BLaER1 treated with 17β-estradiol and CSF1 and Interleukin-3, amounts not matched to agents 10 nM and 100 nM (cell line): ENCODE measurements at regions not wholly inside any gene's neighbourhood (a gene's known extent, or its start where the extent isn't known, plus 50 kb on each side); places are given as distances from the start of the nearest gene placed in this dataset.

Source experiments
- H3K27ac ChIP-seq, 11 experiments: shearing (Covaris generic); formaldehyde crosslinking; 2 replicates each; pipeline ENCODE4 v1.8.1; 2022
- H3K27me3 ChIP-seq, 11 experiments: shearing (Covaris generic); formaldehyde crosslinking; 2 replicates each; pipeline ENCODE4 v1.8.1; 2022
- H3K36me3 ChIP-seq, 11 experiments: shearing (Covaris generic); formaldehyde crosslinking; 2 replicates each; pipeline ENCODE4 v1.8.1; 2022
- H3K4me1 ChIP-seq, 10 experiments: shearing (Covaris generic); formaldehyde crosslinking; 2 replicates each; pipeline ENCODE4 v1.8.1; 2022
- H3K4me2 ChIP-seq, 11 experiments: shearing (Covaris generic); formaldehyde crosslinking; 2 replicates each; pipeline ENCODE4 v1.8.1; 2022
- H3K4me3 ChIP-seq, 10 experiments: shearing (Covaris generic); formaldehyde crosslinking; 2 replicates each; pipeline ENCODE4 v1.8.1; 2022
- H3K9ac ChIP-seq, 11 experiments: shearing (Covaris generic); formaldehyde crosslinking; 2 replicates each; pipeline ENCODE4 v1.8.1; 2022
- H3K9me3 ChIP-seq, 11 experiments: shearing (Covaris generic); formaldehyde crosslinking; replicated peaks in 1 of 11; 2 replicates each; pipeline ENCODE4 v1.8.1; 2022
- H4K20me1 ChIP-seq, 11 experiments: shearing (Covaris generic); formaldehyde crosslinking; 2 replicates each; pipeline ENCODE4 v1.8.1; 2022
- Cebpa-rat ChIP-seq, 11 experiments: shearing (Covaris generic); IDR thresholded peaks; 2 replicates each; pipeline ENCODE4 v1.8.1; 2022

DNA sequence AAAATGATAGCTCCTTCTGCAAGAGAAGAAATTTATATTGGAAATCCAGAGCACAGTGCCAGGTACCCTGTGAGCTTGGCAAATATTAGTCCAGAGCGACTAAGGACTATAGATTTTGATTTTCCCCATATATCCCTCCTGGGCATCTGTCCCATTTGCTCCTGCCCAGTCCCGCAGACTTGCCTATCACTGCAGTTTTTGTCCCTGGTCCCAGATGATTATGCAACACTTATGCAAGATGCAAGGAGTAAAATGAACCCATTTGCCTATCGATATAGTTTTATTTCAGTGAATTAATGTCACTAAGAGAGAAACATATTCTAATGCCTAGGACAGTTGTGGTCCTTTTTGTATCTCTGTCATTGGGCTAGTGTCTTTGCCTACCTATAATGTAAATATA lies 215.9 kb upstream of the BMP4 start:
- H3K4me2 ChIP-seq = peak overlapping the region in 8 of 11 experiments; percentile 26 to 75 (median 42); a peak in 11 of 22 replicates

DNA sequence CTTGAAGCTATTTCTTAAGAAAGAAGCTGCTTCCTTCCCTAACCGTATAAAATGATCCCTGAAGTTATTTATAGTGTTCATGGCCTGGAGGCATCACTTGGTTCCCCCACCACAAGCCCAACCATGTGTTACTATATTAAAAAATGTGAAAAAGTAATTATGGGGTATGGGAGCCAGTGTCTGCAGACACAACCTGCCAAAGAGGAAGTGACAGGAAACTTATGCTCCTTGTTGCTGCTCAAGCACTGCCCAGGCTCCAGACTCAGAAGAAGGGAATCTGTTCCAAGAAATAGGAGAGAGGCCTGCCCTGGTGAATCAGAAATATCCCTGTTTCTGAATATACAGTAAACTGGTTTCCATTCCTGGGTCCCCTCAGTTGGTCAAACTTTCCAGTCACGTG lies 217.2 kb upstream of the BMP4 start:
- H3K9me3 ChIP-seq = no peaks in the 10 kb centered on the region
- H4K20me1 ChIP-seq = no peaks in the 10 kb centered on the region
- no peak overlapping the region for H3K27ac ChIP-seq
- no peaks in the 10 kb centered on the region for H3K36me3 ChIP-seq
- H3K27me3 ChIP-seq = no peaks in the 10 kb centered on the region
- peak overlapping the region in 10 of 11 experiments; percentile 20 to 76 (median 65); a peak in 19 of 22 replicates for H3K4me2 ChIP-seq
- TF ChIP-seq Cebpa-rat (IDR thresholded peaks at IDR 0.05) = no peak
- H3K4me1 ChIP-seq = peaks cover 23 to 61% (median 53%) of the 10 kb centered on the region in 10 experiments
- H3K4me3 ChIP-seq = no peak overlapping the region
- H3K9ac ChIP-seq = no peak overlapping the region

More for the DNA sequence above, 215.9 kb upstream of the BMP4 start:
- H4K20me1 ChIP-seq = no peaks in the 10 kb centered on the region
- H3K4me3 ChIP-seq = no peak overlapping the region
- H3K27me3 ChIP-seq = no peaks in the 10 kb centered on the region
- H3K27ac ChIP-seq = no peak overlapping the region
- no peaks in the 10 kb centered on the region for H3K36me3 ChIP-seq
- H3K9me3 ChIP-seq = no peaks in the 10 kb centered on the region
- no peak overlapping the region for H3K9ac ChIP-seq
- peaks cover 24 to 64% (median 55%) of the 10 kb centered on the region in 10 experiments for H3K4me1 ChIP-seq
- TF ChIP-seq Cebpa-rat (IDR thresholded peaks at IDR 0.05) = peak in 1 of 11 experiments; percentile 56; a peak in 2 of 22 replicates

DNA sequence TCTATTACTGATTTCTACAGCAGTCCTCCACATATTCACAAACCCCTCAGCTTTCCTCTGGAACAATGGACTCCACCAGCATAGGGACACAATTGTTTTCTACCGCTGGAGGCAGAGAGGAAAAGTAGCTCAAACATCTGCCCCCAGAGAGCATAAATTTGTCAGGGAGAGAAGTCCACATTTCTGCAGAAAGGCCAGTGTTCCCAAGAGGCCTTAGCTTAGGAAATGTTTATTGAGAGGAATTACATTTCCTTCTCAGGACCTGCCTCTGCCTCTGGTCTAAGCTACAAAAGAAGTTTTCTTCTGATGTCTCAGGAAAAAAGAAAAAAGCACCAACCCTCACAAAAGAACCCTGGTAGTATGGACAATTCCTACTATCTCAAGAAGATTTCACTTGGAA lies 217.8 kb upstream of the BMP4 start:
- Histone ChIP-seq H3K36me3 (no peaks in the 10 kb centered on the region), H3K4me3 (no peak overlapping the region), H3K4me2 (peak overlapping the region in 8 of 11 experiments; percentile 51 to 76 (median 69); a peak in 17 of 22 replicates), H3K9me3 (no peaks in the 10 kb centered on the region), H3K27me3 (no peaks in the 10 kb centered on the region), H3K27ac (no peak overlapping the region), H3K9ac (no peak overlapping the region), H3K4me1 (peaks cover 18 to 58% (median 48%) of the 10 kb centered on the region in 10 experiments), H4K20me1 (no peaks in the 10 kb centered on the region)
- no peak for TF ChIP-seq Cebpa-rat (IDR thresholded peaks at IDR 0.05)

DNA sequence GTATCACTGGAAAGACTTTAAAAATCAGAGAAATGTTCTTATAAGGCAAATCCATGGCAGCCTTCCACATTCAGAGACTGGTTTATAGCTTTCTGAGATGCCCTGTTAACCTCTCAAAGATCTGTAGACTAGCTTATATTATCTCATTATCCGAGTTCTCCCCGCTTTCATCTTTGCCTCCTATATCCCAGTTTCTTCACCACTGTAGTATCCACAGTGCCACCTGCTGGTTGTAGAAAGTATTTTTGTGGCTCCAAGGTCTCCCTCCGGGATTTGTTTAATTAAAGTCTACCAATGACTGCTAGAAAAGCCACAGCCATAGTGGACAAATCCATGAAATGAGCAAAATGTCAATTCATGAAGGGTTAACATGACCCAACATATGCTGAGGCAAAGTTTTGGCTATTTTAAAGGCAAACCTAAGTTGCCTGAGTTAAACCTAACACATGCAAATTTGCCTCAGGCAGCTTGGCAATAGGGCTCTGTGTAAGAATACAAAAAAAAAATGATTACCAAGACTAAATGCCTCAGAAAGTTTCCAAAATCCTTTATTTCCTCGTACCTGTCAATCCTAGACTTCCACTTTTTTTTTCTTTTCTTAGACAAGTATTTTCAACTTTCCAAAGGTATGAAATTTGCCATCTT lies 218.8 kb upstream of the BMP4 start:
- no peak for TF ChIP-seq Cebpa-rat (IDR thresholded peaks at IDR 0.05)
- H3K27me3 ChIP-seq = no peaks in the 10 kb centered on the region
- H3K27ac ChIP-seq = no peak overlapping the region
- peaks cover 16 to 55% (median 39%) of the 10 kb centered on the region in 10 experiments; a peak in 19 of 20 replicates for H3K4me1 ChIP-seq
- no peaks in the 10 kb centered on the region for H3K36me3 ChIP-seq
- H3K9me3 ChIP-seq = no peaks in the 10 kb centered on the region
- H4K20me1 ChIP-seq = no peaks in the 10 kb centered on the region
- no peak overlapping the region for H3K4me3 ChIP-seq
- no peak overlapping the region for H3K4me2 ChIP-seq
- no peak overlapping the region for H3K9ac ChIP-seq

DNA sequence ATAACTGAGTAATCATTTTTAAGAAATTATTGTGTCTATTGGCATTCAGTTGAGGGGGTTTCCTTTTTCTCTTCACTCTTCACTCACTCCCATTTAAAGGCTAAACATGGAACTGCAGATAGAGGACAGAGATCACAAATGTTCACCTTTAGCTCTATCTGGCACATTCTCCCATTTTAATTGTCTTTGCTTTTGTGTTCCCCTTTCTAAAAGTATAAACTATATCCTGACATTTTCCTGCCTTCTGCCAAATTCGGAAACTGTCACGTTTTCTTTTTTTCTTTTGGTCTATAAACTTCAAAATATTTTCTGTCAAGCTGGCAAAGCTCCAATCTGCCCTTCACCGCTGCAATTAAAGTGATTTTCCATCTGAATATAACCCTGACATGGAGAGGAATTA lies 219.8 kb upstream of the CDKN3 start:
- no peaks in the 10 kb centered on the region for H3K36me3 ChIP-seq
- H3K9me3 ChIP-seq = no peaks in the 10 kb centered on the region
- H3K9ac ChIP-seq = no peak overlapping the region
- H3K27me3 ChIP-seq = no peaks in the 10 kb centered on the region
- no peak for TF ChIP-seq Cebpa-rat (IDR thresholded peaks at IDR 0.05)
- peaks cover 13 to 39% (median 27%) of the 10 kb centered on the region in 10 experiments; a peak in 19 of 20 replicates for H3K4me1 ChIP-seq
- no peak overlapping the region for H3K4me2 ChIP-seq
- H3K4me3 ChIP-seq = no peak overlapping the region
- no peaks in the 10 kb centered on the region for H4K20me1 ChIP-seq
- no peak overlapping the region for H3K27ac ChIP-seq

DNA sequence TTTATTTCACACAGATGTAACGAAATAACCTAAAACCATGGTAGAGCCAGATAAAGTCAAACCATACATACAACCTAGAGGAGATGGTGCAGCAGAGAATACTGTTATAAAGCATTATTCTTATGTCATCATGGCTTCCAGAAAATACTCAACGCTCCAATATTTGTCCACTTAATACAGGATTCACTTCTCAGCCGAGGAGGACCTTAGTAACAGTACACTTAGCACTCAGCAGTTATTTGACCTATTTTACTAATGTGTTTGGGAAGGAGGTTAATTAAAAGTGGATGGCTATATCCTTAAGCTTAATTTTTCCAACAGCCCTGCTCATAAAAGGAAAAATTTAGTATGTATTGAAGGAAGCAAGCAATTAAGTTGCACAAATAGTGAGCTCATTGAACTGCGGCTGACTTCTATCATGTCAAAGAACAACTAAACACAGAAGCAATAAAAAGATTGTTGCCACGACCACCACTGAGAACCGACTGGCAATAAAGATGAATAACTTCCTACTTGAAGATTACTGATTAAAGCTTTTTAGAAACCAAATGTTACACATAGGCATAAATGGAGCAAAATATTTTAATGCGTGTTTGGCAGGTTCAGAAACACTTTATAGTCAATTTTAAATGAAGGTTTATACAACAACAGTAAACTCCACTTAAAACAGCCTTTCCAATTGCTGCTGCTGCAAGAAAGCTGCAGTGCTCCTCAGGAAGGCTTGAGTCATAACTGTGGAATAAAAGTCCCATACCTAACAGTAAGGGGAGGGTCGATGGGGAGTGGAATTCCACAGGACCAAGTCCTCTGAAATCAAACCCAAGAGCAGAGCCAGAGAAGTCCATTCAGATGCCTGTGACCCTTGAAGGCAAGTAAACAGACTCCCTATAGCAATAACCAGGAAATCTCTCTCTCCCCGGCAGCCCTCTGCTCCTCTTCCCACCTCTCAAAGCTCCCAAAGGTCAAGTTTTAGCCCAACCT lies 218.9 kb upstream of the CDKN3 start:
- no peak overlapping the region for H3K27ac ChIP-seq
- no peak overlapping the region for H3K9ac ChIP-seq
- H3K4me2 ChIP-seq = peak overlapping the region in 1 of 11 experiments; percentile 23; a peak in 1 of 22 replicates
- H3K36me3 ChIP-seq = no peaks in the 10 kb centered on the region
- H4K20me1 ChIP-seq = no peaks in the 10 kb centered on the region
- H3K4me1 ChIP-seq = peaks cover 13 to 30% (median 18%) of the 10 kb centered on the region in 10 experiments; a peak in 19 of 20 replicates
- TF ChIP-seq Cebpa-rat (IDR thresholded peaks at IDR 0.05) = no peak
- no peaks in the 10 kb centered on the region for H3K27me3 ChIP-seq
- no peak overlapping the region for H3K4me3 ChIP-seq
- H3K9me3 ChIP-seq = no peaks in the 10 kb centered on the region

DNA sequence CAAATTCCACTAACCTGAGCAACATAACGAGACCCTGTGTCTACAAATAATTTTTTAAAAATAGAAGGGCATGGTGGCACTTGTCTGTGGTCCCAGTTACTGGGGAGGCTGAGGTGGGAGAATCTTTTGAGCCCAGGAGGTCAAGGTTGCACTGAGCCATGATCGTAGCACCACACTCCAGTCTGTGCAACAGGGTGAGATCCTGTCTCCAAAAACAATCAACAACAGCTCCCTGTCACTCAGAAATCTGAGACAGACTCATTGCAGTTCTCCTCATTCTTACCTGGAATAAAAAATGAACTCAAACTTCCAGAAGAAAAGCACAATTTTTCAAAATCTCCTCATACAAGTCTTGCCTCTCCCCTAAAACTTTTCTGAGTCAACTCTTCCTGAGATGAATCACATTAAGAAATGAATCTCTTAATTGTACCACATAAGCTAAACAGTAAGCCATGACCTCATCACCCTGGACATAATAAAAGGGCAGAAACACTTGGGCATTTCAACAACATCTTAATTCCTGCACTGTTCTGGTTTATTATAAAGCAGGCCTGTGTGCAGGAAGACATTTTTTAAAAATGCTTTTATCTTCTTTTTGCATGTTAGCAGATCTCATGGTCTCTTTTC lies 214.3 kb upstream of the CDKN3 start:
- peaks cover 0 to 12% (median 3%) of the 10 kb centered on the region in 10 experiments; a peak in 6 of 20 replicates for H3K4me1 ChIP-seq
- no peaks in the 10 kb centered on the region for H3K36me3 ChIP-seq
- no peak overlapping the region for H3K4me3 ChIP-seq
- H3K27ac ChIP-seq = no peak overlapping the region
- H3K4me2 ChIP-seq = no peak overlapping the region
- H4K20me1 ChIP-seq = no peaks in the 10 kb centered on the region
- H3K27me3 ChIP-seq = no peaks in the 10 kb centered on the region
- TF ChIP-seq Cebpa-rat (IDR thresholded peaks at IDR 0.05) = no peak
- no peak overlapping the region for H3K9ac ChIP-seq
- no peaks in the 10 kb centered on the region for H3K9me3 ChIP-seq

DNA sequence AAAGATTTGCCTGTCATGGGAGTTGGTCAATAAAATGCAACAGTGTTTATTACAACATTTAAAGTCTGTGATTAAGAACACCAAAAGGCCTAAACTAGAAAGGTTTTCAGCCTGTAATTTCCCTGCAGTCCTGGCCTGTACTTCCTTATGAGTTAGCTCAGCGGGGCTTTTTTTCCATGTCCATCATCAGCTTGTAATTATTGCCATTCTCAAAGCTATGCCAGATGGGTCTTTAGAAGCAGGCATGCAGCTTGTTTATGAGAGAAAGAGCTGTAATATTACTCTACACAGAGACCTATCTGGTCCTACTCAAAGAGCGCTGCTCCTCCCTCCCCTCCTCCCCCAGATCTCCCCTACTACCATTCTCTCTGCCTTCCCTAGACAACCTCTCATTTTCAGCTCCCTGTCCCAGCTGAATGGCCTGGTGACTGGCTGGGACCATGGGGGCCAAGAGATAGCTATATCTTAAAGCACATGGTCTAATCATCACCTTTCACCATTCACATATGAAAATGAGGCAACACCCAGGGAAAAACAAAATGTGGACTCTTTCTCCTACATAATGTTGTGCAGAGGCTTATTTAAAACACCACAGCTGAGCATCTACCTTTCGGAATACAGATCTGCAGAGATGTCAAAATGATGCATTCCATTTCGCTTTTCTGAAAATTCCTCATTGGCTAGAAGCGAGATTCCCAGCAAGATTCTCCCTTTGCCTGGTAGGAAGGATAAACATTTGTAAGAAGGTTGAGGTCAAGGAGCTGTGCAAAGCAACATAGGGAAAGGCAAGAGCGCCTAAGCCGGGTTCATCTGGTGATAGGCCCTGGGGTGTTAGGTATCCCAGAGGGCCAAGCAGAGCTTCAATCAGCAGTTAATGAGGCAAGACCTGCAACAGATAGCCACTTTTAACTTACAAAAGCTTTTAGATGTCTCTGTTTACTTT lies 209.7 kb upstream of the CDKN3 start:
- Histone ChIP-seq H3K4me2 (no peak overlapping the region), H3K9me3 (no peaks in the 10 kb centered on the region), H3K36me3 (no peaks in the 10 kb centered on the region), H3K27ac (no peak overlapping the region), H4K20me1 (no peaks in the 10 kb centered on the region), H3K4me3 (no peak overlapping the region), H3K4me1 (peaks cover 7 to 12% (median 10%) of the 10 kb centered on the region in 10 experiments; a peak in 19 of 20 replicates), H3K9ac (no peak overlapping the region), H3K27me3 (no peaks in the 10 kb centered on the region)
- TF ChIP-seq Cebpa-rat (IDR thresholded peaks at IDR 0.05) = no peak
